GM21528 (cell line): ENCODE measurements at regions not wholly inside any gene's neighbourhood (a gene's known extent, or its start where the extent isn't known, plus 50 kb on each side); places are given as distances from the start of the nearest gene placed in this dataset.
"Not testable (repeated sequence)": the region's sequence is repeated elsewhere in the genome, so short reads cannot be mapped to it uniquely, and the experiment has no call there.

Experiments
- ATAC-seq: cut with Tn5 transposase; IDR thresholded peaks from one replicate; pipeline ENCODE4 v1.9.1; 2021; ENCODE audit warnings: mild to moderate bottlenecking, moderate library complexity; ENCODE audit not compliant: unreplicated experiment, low FRiP score

DNA sequence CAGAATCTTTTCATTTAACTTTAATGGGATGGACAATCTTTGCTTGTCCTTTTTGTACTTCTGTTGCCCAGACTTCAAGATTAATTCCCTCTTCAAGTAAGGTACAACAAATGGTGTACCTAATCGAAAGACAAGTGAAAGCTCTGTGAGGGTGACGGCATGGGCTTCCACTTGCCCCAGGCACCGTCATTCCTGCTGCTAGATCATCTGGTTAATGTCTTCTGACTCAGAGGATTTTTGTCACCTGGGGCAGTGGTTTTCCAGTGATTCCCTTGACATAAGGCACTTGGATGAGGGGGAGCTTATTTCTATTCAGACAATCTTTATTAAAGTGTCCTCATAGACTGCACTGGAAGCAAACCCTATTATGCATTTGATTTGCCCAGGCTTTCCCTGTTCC is 977.0 kb upstream of the AMELY start:
- no peak for ATAC-seq

GRCh38 chrY:7881696-7882095 is 970.1 kb upstream of the AMELY start:
- no peak for ATAC-seq

DNA sequence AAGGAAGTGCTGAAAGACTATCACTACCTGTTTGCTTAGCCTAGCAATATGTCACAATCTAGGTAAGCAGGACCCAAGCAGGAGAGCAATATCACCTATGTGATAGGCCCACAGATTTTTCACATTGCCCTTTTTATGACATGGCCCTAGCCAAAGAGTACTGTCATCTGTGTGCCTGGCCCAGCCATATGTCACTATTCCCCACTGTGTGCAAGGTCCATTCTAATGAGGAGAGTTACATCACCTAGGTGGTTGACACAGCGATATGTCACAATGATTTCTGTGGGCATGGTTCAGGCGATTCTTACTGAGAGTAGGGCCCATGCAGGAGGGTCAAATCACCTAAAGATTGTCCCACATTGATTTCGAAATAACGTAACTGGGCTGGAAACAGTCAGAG is 967.7 kb upstream of the AMELY start:
- no peak for ATAC-seq

DNA sequence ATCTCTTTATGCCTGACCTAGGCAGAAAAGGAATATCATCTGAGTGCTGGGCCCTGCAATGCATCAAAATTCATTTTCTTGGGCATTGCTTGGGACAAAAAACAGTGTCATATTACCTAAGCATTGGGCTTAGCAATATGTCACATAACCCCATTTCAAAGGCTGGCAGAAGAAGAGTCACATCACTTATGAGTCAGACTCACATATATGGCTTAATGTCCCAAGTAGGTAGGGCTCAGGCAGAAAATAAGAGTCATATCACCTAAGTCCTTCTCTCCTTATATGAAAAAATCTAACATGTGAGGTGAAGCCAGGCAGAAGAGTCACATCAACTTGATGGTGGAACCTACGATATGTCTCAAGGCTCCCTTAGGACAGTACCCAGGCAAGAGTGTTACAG is 967.2 kb upstream of the AMELY start:
- ATAC-seq = no peak

DNA sequence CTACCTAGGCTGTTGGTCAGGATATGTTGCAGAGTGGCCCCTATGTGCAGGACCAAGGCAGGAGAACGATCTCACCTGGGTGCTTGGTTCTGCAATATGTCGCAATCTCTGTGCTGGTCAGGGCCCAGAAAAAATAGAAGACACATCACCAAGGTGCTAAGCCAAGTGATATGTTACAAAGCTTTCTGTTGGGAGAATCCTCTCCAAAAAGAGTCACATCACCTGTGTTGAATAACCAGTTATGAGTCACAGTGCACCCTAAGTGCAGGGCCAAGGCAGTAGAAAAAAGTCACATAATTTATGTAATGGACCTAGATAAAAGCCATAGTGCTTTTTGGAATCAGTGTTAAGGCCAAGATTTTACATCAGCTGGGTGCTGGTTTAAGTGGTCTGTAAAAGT is 965.9 kb upstream of the AMELY start:
- ATAC-seq = no peak

DNA sequence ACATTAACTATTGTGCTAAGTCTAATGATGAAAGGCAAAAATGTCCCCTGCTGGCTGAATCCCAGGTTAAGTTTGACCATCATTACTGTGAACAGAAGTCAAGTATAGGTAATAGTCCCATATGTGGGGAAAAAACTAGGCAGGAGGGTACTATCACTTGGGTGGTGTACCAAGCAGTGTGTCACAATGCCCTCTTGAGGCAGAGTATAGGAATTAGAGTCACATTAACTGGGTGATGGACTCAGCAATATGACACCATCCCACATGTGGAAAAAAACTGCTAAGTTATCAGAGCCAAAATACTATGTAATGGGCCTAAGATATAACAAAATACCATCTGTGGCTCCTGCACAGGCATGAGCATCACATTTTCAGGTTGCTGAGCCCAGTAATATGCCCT is 962.5 kb upstream of the AMELY start:
- ATAC-seq = no peak

- no peak for ATAC-seq
Measured at GRCh38 chrY:7871304-7871932, 959.9 kb upstream of the AMELY start.

- no peak for ATAC-seq
Measured at GRCh38 chrY:7866976-7867375, 955.4 kb upstream of the AMELY start.

GRCh38 chrY:7860781-7861614 is 949.4 kb upstream of the AMELY start:
- no peak for ATAC-seq

- no peak for ATAC-seq
Measured at GRCh38 chrY:7850191-7850590, 938.6 kb upstream of the AMELY start.

DNA sequence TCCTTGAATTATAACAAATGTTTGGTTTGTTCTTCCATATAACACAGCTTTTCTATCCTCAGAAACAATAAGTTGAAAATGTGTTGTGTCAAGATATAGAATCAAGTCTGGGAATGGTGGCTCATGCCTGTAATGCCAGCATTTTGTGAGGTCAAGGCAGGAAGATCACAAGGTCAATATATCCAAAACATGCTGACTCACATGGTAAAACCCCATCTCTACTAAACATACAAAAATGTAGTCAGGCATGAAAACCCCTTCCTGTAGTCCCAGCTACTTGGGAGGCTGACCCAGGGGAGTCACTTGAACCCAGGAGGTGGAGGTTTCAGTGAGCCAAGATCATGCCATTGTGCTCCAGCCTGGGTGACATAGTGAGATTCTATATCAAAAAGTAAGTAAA is 934.2 kb upstream of the AMELY start:
- ATAC-seq = no peak

DNA sequence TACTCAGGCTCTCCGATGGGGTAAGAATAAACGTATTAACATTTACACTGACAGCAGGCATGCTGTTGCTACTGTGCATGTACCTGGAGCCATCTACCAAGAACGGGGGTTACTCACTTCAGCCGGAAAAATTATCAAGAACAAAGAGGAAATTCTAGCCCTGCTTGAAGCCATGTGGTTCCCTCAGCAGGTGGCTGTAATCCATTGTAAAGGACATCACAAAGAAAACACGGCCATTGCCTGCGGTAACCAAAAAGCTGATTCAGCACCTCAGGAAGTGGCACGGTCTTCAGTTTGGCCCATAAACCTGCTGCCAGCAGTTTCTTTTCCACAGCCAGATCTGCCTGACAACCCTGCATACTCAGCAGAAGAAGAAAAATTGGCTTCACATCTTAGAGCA is 925.5 kb upstream of the AMELY start:
- ATAC-seq = no peak

DNA sequence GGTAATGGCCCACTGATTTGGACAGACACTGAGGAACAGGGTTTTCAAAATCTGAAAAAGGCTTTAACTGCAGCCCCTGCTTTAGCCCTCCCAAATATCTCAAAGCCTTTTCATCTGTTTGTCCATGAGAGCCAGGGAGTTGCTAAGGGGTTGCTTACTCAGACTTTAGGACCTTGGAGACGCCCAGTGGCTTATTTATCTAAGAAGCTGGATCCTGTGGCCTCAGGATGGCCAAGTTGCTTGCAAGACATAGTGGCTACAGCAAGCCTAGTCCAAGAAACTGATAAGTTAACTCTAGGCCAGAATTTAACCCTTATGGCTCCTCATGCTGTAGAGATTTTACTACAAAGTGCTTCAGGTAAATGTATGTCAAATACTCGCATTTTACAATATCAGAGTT is 924.8 kb upstream of the AMELY start:
- no peak for ATAC-seq

- ATAC-seq = no peak
Measured at GRCh38 chrY:7835416-7835815, 923.9 kb upstream of the AMELY start.

GRCh38 chrY:7834284-7834683 is 922.7 kb upstream of the AMELY start:
- ATAC-seq = no peak

DNA sequence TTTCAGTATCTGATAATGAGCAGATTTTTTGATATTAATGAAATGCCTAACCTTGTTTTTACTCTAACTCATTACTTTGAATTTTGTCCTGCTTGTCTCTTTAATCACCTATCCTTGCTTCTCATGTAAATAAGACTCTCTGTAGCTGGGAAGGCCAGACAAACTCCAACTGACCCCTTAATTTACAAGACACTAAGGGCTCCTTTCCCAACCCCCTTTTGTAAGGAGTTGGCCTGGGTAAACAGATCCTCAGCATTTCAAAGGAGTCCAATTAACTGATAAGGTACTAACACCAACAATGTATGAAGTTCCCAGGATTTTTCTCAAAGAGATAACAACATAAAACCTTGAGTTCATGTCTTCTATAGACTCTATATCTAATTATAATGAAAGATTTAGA is 919.3 kb upstream of the AMELY start:
- ATAC-seq = not testable (repeated sequence)

DNA sequence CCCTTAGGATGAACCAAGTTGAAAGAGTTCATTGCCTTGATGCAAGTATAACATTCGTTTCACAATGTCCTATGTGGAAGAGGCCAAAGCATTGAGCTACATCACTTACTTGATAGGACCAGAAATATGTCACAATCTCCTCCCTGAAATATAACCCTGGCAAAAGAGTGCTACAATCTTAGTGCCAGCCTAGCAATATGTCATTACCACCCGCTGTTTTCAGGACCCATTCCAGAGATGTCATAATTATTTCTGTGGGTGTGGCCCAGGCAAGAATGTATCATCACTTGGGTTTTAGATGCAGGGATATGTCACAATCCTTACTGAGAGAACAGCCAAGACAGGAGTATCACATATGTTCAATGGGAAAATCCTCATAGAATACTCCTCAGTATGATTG is 915.0 kb upstream of the AMELY start:
- no peak for ATAC-seq

- ATAC-seq = no peak
Measured at GRCh38 chrY:7825874-7826273, 914.3 kb upstream of the AMELY start.

DNA sequence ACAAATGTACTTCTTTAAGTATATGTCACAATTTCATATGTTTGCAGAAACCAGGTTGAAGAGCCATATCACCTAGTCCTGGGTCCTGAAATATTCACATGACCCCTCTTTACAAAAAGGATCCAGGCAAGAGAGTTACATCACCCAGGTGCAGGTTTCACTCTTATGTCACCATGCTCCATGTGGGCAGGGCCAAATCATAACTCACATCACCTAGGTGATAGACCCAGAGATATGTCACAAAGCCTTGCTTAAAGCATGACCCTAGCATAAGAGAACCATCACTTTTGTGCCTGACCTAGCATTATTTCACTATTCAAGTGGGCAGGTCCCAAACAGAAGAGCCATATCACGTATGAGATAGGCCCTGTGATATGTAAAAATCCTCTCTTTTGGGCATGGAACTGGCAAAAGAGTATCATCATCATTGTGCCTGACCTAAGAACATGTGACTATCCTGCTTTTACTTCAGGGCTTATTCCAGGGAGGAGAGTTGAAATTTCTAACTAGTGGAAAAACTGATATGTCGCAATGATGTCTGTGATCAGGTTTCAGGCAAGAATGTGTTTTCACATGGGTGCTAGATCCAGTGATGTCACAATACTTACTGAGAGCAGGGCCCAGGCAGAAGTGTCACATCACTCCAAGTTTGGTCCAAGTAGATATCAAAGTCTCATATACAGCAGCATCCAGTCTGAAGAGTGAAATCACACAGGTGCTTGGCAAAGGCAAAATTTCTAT is 909.9 kb upstream of the AMELY start:
- no peak for ATAC-seq

GRCh38 chrY:7818924-7819323 is 907.4 kb upstream of the AMELY start:
- no peak for ATAC-seq

DNA sequence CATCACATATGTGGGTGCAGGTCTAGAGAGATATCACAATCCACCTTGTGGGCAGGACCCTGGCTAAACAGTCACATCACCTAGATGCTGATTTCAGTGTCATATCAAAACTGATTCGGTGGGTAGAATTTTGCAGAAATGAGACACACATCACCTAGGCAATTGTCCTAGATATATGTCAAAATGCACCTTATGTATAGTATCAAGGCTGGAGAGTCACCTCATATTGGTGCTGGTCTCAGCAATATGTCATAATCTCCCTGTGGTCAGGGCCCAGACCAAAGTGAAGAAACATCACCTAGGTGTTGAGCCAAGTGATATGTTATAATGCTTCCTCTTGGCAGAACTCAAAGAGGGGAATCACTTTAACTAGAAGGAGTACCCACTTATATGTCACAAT is 905.0 kb upstream of the AMELY start:
- no peak for ATAC-seq

DNA sequence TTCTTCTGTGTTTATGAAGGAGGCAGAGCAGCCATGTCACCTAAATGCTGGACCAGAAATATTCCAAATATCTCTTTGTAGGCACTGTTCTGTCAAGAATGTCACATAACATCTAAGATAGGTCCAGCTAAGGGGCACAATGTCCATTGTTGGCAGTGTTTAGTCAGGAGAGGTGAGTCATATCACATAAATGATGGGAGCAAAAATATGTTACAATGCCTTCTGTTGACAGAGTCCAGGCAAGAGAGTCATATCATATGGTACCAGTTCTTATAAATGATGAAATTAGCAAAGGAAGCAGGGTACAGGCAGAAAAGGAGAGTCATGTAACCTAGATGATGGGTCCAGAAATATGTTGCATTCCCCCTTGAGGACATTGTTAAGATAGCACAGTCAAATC is 904.4 kb upstream of the AMELY start:
- ATAC-seq = no peak
